Stimulated activated CD4-positive, alpha-beta T cell treated with anti-CD3 and anti-CD28 coated beads, Interleukin-15, amount 100 ng/mL, for 24 hours (primary cell): ENCODE measurements at regions not wholly inside any gene's neighbourhood (a gene's known extent, or its start where the extent isn't known, plus 50 kb on each side); places are given as distances from the start of the nearest gene placed in this dataset.

Experiments
- DNase-seq: peaks from one replicate; pipeline ENCODE4 v3.0.0-alpha.2; 2020

DNA sequence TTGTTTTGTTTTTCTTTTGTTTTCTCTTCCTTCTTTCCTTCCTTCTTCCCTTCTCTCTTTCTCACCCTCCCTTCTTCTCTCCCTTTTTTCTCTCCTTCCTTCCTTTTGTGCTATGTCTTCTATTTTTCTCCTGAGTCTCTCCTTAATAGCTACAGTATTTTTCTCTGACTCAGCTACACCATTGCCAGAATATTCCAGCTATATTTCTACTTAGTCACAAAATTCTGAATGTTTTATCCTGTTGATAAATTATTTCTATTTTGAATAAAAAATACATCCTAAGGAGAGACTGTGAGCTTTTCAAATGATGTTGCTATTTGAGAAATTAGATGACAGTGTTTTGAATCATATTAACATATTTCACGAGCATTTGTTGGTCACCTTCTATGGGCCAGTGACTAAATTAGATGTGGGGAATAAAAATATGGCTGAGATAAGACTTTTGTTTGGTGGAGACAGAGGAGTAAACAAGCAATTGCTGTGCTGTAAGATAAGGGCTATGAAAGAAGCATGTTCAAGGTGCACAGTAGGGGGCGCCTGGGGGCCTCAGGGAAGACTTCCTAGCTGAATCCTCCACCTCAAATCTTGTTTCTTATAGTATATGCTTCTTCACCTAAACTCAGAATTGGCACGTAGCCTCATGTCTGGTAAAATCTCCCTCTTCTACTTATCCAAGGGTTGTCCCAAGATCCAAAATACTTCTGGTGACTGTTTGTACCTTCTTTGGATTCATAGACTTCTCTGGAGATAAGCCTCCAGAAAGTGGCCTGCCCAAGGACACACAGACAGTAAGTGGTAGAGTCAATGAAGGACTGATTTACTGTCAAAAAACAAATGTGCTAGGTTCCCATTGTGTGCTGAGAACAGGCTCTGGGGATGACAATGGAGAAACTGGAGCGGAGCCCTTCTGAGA, 115.5 kb upstream of the CREB5 start:
- DNase-seq = peak; percentile 74

DNA sequence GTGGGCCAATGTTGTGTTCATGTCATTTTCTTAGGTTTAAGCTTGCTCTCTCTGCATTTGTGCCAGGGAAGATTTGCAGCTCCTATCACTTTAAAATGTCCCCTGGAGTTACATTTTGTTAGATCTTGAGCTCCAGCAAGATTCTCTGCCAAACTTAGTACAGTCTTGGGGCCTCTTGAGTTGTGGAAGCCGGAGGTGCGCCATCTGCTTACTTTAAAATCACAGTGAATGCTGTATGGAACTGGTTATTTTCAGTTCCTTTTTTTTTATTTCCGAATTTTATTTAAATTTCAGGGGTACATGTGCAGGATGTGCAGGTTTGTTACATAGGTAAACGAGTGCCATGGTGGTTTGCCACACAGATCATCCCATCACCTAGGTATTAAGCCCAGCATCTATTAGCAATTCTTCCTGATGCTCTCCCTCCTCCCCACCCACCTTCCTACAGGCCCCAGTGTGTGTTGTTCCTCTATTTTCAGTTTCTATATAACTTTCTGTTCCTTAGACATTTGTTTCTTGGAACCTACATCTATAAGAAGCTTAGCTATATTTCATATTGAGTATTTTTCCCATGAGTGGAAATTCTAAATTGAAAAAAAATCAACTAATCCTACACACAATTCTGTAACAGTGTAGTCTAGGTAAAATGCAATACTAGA, 114.4 kb upstream of the CREB5 start:
- no peak for DNase-seq

DNA sequence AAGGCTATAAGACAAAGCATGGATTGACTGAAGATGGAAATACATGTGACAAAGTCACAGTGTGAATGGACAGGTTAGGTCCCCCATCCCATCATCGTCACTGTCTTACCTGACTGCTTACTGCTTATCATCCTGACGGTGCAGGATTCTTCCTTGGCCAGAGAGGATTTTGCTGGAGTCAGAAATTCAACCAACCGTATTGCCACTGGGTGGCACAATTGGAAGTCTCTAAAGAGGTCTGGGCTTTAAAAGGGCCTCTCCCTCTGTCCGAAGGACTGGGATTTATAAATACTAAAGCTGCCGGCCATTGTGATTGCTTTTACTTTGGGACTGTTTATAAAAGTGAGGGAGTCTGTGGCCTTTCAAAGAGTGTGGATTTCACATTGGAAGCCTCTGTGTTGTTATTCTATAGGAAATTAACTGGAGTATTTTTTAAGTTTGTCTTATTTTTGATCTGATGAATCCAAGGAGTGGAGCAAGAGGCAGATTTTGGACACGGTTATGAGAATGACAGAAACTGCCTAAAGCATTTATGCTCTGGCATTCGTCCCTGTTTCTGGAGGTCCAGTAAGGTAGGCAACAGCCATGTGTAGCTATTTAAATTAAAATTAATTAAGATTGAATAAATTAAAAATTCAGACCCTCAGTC, 113.3 kb upstream of the CREB5 start:
- DNase-seq = no peak

DNA sequence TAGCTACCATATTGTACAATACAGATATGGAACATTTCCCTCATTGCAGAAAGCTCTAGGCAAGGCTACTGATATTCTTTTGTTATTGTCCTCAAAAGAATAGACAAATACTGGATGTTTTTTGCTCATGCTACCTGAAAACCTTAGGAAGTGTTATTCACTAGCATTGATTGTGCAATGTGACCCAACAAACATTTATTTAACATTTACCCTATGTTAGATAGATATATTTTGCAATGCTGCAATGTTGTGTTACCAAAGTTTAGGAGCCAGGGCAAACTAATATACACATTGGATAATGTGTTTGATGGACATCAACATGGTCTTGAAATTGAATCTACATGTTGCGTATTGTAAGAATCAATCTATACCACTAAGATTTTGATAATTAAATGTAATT, 112.8 kb upstream of the CREB5 start:
- no peak for DNase-seq

DNA sequence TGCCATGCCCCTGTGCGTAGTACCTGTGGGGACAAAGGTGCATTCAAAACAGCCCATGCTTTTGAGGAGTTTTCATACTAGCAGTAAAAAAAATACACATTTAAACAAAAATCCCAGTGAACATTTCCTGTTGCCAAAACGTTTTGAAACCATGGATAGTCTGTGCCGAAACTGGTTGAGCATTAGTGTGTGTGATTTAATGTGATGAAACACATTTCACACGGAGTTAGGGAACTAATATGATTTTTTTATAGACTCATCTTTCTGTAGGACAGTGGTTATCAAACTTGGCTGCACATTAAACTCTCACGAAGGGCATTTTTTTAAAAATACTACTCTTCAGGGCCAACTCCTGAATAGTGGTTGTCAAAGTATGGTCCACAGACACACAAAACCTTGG, 111.8 kb upstream of the CREB5 start:
- DNase-seq = no peak

DNA sequence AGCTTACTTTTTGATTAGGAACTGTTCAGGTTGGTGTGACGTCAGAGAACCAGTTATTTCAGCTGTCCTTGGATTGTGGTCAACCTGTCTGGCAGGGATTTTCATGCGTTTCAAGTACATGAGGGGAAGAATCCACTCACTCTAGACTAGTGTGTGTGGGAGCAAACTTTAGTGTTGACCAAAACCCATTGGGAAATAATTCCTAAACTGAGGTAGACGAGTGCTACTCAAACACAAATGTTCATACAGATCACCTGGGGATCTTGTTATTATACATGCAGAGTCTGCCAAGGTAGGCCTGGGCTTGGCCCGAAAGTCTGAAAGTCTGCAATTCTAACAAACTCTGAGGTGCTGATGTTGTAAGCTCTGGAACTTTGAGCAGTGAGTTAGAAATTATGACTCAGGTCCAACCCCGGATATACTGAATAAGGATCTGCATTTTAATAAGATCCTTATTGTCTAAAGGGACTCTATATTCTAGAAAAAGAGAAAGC, 111.1 kb upstream of the CREB5 start:
- no peak for DNase-seq

DNA sequence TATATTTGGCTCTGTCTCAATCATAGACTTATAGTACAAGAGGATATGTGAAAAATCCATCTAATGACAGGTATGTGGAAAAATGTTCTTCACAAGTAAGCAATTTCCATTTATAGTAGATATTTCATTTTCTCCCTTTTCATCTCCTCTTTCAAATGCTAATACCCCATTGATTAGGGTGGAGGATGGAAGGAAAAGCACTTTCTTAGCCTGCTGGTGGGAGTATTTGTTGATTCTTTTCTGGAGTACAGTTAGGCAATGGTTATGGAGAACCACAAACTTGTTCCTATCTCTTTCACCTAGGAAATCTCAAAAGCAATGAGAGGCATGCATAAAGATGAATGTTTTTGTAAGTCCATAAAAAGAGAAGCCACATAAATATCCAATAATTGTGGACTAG, 108.0 kb upstream of the CREB5 start:
- DNase-seq = no peak

DNA sequence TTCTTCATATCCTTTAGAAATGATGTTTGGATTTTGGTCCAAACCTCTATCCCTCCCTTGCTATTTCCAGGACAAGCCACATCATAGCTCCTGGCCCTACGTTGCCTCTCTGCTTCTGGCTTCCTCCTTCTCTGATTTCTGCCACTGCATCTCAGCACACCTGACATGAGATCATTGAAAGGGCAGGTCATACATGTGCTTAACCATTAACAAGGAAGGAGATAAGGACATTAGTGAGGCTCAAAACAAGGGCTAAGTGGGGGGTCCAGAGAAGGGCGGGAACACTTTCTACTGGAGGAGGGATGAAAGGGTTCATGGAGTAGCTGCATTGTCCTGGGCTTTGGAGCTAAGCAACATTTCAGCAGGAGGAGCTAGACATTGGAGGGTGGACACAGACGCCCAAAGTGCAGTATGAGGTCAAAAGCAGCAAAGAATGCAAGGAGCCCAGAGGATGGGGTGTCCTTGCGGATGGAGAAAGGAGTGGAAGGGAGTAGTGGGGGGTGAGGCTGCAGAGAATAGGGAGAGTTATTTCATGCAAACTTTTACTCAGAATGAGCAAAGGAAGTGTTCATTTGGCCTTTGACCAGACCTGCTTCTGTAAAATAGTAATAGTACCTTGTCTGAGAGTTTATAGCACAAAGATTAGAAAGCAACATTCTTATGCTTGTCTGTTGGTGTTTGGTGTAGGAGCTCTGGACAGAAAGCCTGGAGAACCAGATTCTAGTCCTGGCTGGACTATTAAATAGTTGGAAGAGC, 102.4 kb upstream of the CREB5 start:
- DNase-seq = no peak

DNA sequence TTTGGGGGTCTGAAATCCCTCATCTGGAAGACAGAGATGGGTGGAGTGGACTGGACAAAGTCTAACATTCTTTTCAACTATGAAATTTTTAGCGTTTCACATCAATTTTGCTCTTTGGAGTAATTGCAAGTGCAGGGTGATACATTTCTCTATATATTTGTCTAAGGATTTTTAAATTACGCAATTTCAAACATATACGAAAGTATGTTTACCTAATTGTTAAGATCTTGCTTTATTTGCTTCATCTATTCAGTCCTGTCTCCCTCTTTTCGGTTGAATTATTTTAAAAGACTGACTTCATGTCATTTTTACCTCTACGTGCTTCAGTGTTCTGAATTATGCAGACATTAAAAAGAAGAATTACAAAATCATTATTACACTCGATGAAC, 101.9 kb upstream of the CREB5 start:
- DNase-seq = no peak

DNA sequence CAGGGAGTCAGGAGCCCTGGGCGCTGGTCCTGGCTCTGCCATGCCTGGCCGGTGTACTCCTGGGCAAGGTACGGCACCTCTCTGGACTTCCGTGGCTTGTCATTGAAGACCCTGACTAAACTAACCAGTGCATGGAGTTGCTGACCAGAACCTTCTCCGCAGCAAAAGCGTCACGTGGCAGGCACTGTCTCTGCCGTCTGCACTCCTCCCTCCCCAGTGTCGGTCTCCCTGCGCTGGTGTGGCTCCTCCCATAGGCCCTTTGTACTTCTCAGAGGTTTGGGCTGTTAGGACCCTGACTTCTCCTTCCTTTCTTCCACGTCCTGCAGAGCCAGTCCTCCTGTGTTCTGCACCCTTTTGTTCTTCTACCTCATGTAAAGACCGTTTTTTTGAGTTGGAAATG, 100.6 kb upstream of the CREB5 start:
- DNase-seq = no peak

DNA sequence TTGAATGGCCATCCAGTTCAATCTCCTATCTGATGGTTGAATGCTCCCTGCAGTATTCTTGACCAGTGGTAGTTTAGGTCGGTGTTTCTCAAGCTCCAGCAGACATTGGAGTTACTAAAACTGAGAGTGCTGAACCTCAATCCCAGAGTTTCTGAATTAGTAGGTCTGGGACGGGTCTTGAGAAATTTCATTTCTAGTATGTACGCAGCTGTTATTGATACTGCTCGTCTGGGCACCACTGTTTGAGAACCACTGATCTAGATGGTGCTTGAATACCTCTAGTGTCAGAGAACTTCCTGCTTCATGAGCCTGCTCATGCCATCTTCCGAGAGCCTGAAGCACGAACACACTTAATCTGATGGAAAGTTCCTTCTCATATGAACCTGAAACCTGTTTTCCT, 99.4 kb upstream of the CREB5 start:
- no peak for DNase-seq

DNA sequence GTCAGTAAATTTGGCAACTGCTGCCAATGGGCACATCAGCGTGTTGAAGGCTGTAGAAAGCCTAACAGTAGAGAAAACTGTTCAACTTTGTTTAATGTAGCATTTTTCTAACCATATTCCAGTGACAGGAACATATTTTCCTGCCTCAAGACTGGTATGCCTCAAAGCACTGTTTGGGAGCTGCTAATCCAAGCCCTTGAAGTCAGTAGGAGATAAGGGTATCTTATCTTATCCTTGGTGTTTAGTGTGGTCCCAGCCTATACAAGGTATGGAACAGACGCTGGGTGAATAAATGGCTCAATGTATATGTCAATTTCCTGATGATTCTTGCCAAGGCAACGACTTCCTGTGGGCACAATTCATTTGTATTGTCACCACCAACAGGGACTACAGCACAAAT, 97.5 kb upstream of the CREB5 start:
- no peak for DNase-seq

DNA sequence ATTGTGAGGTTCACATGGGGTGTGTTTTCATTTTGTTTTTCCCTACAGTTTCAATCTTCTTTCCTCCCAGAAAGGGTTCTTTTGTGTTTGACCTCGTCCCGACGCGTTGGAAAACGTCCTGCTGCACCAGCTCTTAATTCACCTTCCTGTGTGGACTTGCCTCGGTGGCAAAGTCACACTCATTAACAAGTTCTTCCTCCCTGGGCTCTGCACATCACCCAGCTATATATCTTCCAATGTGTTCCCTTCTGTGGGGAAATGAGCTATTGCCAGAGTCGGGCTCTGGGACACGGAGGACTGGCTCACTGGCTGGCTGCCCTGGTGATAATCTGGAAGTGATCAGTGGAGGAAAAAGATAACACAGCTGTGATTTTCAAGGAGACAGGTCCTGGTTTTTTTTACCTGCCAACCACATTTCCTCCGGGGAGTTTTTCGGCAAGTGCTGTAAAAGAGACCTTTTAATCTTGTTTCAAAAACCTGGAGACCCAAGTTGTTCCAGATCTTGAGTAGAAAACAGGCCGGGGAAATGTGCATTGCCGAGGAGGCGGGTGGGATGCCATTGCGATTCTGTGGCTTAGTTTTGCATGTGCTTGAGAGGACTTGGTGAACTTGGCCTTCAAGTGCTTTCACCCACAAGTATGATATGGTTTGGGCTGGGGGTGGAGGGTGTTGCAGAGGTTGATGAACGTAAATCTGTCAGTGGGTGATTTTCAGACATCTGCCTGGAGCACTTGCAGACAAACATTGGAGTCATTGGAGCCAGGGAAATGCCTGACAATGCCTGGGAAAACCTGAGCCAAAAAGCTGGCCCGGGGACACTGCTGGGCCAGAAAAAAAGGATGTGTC, 96.5 kb upstream of the CREB5 start:
- no peak for DNase-seq

DNA sequence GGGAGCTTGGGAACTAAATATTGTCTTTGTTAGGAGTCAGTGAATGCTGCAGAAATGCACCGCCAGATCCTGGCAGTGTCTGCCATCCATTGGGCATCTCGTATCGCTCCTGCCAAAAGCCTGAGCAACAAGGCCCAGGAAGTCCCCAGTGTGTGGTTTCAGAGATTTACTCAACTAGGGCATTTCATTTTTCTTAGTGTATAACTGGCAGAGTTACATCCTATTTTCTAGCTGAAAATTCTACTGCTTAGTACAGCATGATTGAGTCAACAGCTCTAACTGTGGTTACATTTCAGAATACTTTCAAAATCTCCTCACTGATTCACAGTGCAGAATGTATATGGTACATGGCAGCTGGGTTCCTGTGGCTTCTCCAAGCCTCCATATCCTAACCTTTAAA, 95.8 kb upstream of the CREB5 start:
- no peak for DNase-seq

DNA sequence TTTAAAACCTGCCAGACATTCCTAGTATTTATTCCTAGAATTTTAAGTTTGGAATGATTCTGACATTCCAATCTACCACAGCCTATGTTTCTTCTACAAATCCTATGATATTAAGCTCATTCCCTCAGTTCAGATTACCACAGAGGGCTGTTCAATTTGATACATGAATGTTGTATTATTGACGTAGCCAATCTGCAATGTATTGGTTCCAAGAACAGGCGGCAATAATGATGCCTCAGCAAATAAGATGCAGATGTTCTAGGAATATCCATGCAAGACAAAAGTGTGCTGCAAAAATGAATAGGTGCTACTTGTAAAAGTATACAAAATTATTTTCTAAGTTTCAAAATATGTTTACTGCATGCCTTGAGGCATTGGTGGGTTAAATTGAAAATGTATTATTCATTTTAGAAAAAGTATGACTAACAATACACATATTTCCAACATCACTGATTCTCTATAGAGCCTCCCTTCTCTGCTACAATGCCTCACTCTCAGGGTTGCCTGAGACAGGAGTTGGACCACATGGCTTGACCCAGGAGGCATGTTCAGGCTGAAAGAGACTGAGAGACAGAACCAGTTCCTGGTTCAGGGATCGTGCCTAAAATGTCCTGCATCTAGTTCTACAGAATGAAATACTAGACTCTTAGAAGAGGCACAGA, 94.1 kb upstream of the CREB5 start:
- DNase-seq = no peak

DNA sequence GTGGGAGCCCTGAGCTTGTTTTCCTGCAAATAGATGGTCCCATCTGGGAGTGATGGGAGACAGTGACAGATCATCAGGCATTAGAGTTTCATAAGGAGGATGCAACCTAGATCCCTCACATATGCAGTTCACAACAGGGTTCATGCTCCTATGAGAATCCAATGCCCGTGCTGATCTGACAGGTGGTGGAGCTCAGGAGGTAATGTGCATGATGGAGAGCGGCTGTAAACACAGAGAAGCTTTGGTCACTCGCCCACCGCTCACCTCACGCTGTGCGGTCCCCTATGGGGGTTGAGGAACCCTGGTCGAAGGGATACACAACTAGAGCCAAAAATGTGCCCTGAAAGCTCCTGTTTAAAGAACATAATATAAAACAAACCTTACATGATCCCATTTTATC, 88.5 kb upstream of the CREB5 start:
- DNase-seq = no peak

DNA sequence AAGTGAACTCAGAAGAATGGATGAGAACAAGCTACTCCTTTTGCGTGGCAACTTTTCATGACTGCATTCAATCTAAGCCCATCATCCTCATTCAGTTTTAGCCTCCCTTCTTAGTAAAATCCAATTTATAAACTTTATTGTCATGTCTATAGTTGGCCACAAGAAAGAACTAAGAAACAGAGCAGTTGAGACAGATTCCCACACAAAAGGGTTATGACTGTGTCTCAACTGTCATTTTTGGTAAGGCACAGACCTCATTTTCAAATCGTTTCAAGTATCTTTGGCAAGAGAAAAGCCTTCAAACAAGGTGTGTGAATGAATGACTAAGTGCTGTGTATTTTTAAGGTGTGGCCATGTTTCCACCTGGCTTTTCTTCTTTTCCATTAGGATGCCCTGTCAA, 84.2 kb upstream of the CREB5 start:
- DNase-seq = no peak

DNA sequence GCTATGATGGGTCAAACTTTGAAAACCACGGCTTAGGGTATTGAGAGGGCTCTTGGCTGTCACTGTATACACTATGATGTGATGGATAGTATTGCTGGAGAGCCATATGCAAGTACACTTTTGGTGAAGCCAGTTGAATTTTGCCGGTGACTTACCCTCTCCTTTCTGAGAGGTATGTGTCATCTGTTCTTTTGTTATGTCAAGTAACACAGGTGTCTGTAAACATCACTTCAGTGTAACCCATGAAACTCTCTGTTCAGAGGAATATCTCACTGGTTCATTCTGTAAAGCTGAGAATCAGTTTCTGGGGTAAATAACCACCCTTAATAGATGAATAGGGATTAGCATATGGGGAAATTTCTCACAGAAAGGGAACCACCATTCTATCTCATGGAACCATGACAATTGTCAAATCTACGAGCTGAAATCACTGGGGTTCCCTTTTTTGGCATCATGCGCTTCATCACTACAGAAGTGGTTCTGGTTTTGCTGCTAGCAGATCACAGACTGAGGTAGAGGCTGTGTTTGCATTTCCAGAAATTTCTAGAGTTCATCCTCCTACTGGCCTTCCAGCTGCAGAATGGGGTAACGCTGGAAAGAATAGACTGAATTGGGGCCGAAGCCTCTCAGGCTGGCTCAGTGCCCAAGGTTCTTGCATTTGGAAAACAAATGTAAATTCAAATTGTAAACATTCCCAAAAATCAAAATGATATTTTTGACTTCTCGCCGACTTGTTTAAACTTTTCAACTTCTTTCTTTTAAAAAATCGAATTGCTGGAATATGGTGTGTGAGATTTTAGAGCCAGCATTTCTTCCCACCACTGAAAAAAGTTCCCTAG, 83.3 kb upstream of the CREB5 start:
- DNase-seq = no peak

DNA sequence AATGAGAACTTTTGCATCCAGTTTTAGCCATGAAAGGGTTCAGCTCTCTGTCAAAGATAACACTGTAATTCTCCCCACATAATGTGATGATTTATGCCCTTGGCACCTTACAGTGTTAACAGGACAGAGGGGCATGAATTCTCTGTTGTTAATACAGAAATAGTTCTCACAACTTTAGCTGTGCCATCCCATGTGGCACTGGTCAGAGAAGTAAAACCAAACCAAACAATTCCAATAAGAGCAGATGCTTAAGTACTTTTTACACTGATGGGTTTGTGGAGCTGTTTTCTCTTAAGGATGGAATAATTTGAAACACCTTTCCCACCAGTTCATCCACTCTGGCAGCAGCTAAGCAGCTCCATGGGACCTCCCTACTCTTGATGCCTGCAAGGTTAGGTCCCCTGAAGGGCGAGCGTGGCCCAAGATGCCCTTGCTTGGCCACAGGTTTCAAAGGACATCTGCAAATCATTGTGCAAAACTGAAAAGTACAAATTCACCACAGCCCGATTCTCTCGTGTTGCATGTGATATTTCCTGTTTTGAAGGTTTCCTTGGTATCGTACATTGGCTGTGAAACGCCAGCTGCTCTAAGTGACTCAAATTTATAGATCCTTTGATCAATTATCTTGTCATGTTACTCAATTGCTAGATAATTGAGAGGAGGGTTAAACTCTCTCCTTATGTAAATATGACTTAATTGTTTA, 82.5 kb upstream of the CREB5 start:
- peak; percentile 6 for DNase-seq
